HepG2 (cell line): ENCODE measurements at regions not wholly inside any gene's neighbourhood (a gene's known extent, or its start where the extent isn't known, plus 50 kb on each side); places are given as distances from the start of the nearest gene placed in this dataset.

Experiments used
- ARNT ChIP-seq: fragments of 450-650 bp; IDR thresholded peaks from 2 replicates; pipeline ENCODE4 v1.6.1; 2017
- HNRNPH1 ChIP-seq: fragments of 200-400 bp; formaldehyde crosslinking; optimal IDR thresholded peaks from 2 replicates; pipeline ENCODE3; 2017; ENCODE audit warnings: mild to moderate bottlenecking, low read depth, low read length
- NFYC ChIP-seq: IDR thresholded peaks from 2 replicates; pipeline ENCODE4 v1.6.1; 2016; ENCODE audit warnings: missing genetic modification reagents, missing compliant biosample characterization
- RAD21 ChIP-seq: fragments of 450-650 bp; formaldehyde crosslinking; IDR thresholded peaks from 2 replicates; pipeline ENCODE4 v1.5.0; 2020; ENCODE audit warnings: mild to moderate bottlenecking
- SIN3A ChIP-seq: IDR thresholded peaks from 2 replicates; pipeline ENCODE4 v1.6.1; 2011; ENCODE audit warnings: low read depth, mild to moderate bottlenecking, control low read depth, low read length, borderline replicate concordance
- TRIM22 ChIP-seq: fragments of 450-650 bp; IDR thresholded peaks from 2 replicates; pipeline ENCODE4 v1.6.1; 2017

DNA sequence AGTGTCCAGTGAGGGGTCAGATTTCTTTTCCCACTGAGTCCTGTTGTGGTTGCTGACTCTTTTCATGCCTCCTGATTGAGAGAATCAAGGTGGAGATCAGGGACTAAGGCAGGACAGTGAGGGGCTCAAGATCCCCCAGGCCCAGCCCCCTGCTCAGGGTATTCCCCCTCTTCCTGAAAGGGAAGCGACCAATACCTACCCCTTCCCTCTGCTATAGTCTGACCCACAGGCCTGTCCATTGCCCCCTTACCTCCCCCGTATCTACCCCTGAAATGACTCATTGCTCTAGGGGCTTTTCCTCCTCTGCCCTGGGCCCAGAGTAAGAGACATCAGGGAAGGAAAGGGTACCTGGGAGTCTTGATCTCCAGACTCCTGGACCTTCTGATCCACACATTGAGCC lies 1320.5 kb downstream of the UQCRFS1 start:
- no peak for TF ChIP-seq ARNT
- no peak for TF ChIP-seq HNRNPH1
- no peak for TF ChIP-seq TRIM22
- no peak for TF ChIP-seq SIN3A
- no peak for TF ChIP-seq RAD21
- TF ChIP-seq NFYC, result no peak
